ENCODE measurements at regions not wholly inside any gene's neighbourhood (a gene's known extent, or its start where the extent isn't known, plus 50 kb on each side); places are given as distances from the start of the nearest gene placed in this dataset.

DNA sequence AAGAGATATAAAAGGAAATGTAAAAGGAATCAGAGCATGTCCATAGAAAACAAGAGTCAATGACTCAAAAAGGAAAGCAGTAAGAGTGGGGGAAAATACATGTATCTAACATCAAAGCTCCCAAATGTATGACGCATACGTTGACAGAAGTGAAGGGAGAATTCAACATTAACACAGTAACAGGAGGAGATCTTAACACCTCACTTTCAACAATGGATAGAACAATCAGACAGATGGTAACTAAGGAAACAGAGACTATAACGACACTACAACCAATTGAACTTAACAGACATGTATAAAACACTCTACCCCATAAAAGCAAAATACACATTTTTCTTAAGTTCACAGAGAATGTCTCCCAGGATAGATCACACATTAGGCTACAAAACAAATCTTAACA, 774.8 kb upstream of the ARGLU1 start:
- H3K9ac ChIP-seq (ENCODE audit: low read length): no peak overlapping the region
- no peaks in the 10 kb centered on the region for H3K27me3 ChIP-seq (ENCODE audit: low read length)
- no peak for TF ChIP-seq EZH2phosphoT487 (conservative IDR thresholded peaks at IDR 0.05; ENCODE audit: low read length)
- TF ChIP-seq CTCF (IDR thresholded peaks at IDR 0.05; ENCODE audit: insufficient read depth, low read length, poor library complexity, severe bottlenecking): no peak
- no peak overlapping the region for H3K27ac ChIP-seq (ENCODE audit: low read depth, low read length)
- no peak overlapping the region for H3K4me3 ChIP-seq (ENCODE audit: insufficient read depth, low read length, poor library complexity, severe bottlenecking)
- no peaks in the 10 kb centered on the region for H3K9me2 ChIP-seq (replicated peaks; ENCODE audit: insufficient read depth, low read length)
- no peak overlapping the region for H2AFZ ChIP-seq (ENCODE audit: low read depth, low read length, severe bottlenecking)
- no peaks in the 10 kb centered on the region for H3K9me3 ChIP-seq (ENCODE audit: insufficient read depth, low read length)
- H3K36me3 ChIP-seq (ENCODE audit: low read length): no peaks in the 10 kb centered on the region
- no peaks in the 10 kb centered on the region for H3K79me2 ChIP-seq (ENCODE audit: insufficient read depth, low read length)
- H3K4me2 ChIP-seq (ENCODE audit: low read depth, low read length, poor library complexity, severe bottlenecking): no peak overlapping the region
- H4K20me1 ChIP-seq (ENCODE audit: low read depth, low read length): no peaks in the 10 kb centered on the region
- no peaks in the 10 kb centered on the region for H3F3A ChIP-seq (ENCODE audit: insufficient read depth)

- H3K27me3 ChIP-seq (ENCODE audit: low read length): no peaks in the 10 kb centered on the region
- TF ChIP-seq EZH2phosphoT487 (conservative IDR thresholded peaks at IDR 0.05; ENCODE audit: low read length) (no peak), CTCF (IDR thresholded peaks at IDR 0.05; ENCODE audit: insufficient read depth, low read length, poor library complexity, severe bottlenecking) (no peak)
- no peak overlapping the region for H3K9ac ChIP-seq (ENCODE audit: low read length)
- H3K79me2 ChIP-seq (ENCODE audit: insufficient read depth, low read length): no peaks in the 10 kb centered on the region
- no peak overlapping the region for H3K4me3 ChIP-seq (ENCODE audit: insufficient read depth, low read length, poor library complexity, severe bottlenecking)
- no peaks in the 10 kb centered on the region for H3K36me3 ChIP-seq (ENCODE audit: low read length)
- H4K20me1 ChIP-seq (ENCODE audit: low read depth, low read length): no peaks in the 10 kb centered on the region
- no peaks in the 10 kb centered on the region for H3F3A ChIP-seq (ENCODE audit: insufficient read depth)
- no peak overlapping the region for H3K4me2 ChIP-seq (ENCODE audit: low read depth, low read length, poor library complexity, severe bottlenecking)
- no peak overlapping the region for H2AFZ ChIP-seq (ENCODE audit: low read depth, low read length, severe bottlenecking)
- H3K27ac ChIP-seq (ENCODE audit: low read depth, low read length): no peak overlapping the region
- H3K9me3 ChIP-seq (ENCODE audit: insufficient read depth, low read length): no peaks in the 10 kb centered on the region
- no peaks in the 10 kb centered on the region for H3K9me2 ChIP-seq (replicated peaks; ENCODE audit: insufficient read depth, low read length)
Measured at GRCh38 chr13:107339209-107339608, 771.3 kb upstream of the ARGLU1 start.

DNA sequence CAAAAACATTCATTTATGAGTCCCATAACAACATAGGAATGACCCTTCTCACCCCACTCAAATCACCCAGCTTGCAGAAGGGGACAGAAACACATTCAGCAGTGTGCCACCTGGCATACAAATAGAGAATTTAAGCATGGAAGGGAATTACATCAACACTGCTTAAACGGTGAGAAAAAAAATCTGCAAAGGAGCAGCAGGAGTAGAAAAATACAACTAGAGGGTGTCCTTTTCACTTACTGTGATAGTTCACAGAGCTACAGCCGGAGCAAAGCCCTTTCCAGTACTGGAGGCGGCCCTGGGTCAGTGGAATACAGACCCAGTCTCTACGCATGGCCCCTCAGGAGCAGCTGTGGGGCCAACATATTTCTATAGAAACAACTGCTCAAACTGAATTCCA, 764.3 kb upstream of the ARGLU1 start:
- Histone ChIP-seq H4K20me1 (ENCODE audit: low read depth, low read length) (no peaks in the 10 kb centered on the region), H3K4me2 (ENCODE audit: low read depth, low read length, poor library complexity, severe bottlenecking) (no peak overlapping the region)
- TF ChIP-seq EZH2phosphoT487 (conservative IDR thresholded peaks at IDR 0.05; ENCODE audit: low read length) (no peak), CTCF (IDR thresholded peaks at IDR 0.05; ENCODE audit: insufficient read depth, low read length, poor library complexity, severe bottlenecking) (no peak)

GRCh38 chr13:107331359-107331758, 763.4 kb upstream of the ARGLU1 start:
- TF ChIP-seq EZH2phosphoT487 (conservative IDR thresholded peaks at IDR 0.05; ENCODE audit: low read length): no peak
- TF ChIP-seq CTCF (IDR thresholded peaks at IDR 0.05; ENCODE audit: insufficient read depth, low read length, poor library complexity, severe bottlenecking): no peak
- no peak overlapping the region for H3K9ac ChIP-seq (ENCODE audit: low read length)
- H3K4me3 ChIP-seq (ENCODE audit: insufficient read depth, low read length, poor library complexity, severe bottlenecking): no peak overlapping the region
- no peaks in the 10 kb centered on the region for H3K9me2 ChIP-seq (replicated peaks; ENCODE audit: insufficient read depth, low read length)
- H3K27me3 ChIP-seq (ENCODE audit: low read length): no peaks in the 10 kb centered on the region
- H3K36me3 ChIP-seq (ENCODE audit: low read length): no peaks in the 10 kb centered on the region
- no peaks in the 10 kb centered on the region for H3F3A ChIP-seq (ENCODE audit: insufficient read depth)
- H4K20me1 ChIP-seq (ENCODE audit: low read depth, low read length): no peaks in the 10 kb centered on the region
- H3K4me2 ChIP-seq (ENCODE audit: low read depth, low read length, poor library complexity, severe bottlenecking): no peak overlapping the region
- H3K79me2 ChIP-seq (ENCODE audit: insufficient read depth, low read length): no peaks in the 10 kb centered on the region
- H2AFZ ChIP-seq (ENCODE audit: low read depth, low read length, severe bottlenecking): no peak overlapping the region
- H3K27ac ChIP-seq (ENCODE audit: low read depth, low read length): no peak overlapping the region
- H3K9me3 ChIP-seq (ENCODE audit: insufficient read depth, low read length): no peaks in the 10 kb centered on the region

More for the DNA sequence above, 764.3 kb upstream of the ARGLU1 start:
- Histone ChIP-seq H3K36me3 (ENCODE audit: low read length) (no peaks in the 10 kb centered on the region), H3K9me2 (replicated peaks; ENCODE audit: insufficient read depth, low read length) (no peaks in the 10 kb centered on the region), H3K4me3 (ENCODE audit: insufficient read depth, low read length, poor library complexity, severe bottlenecking) (no peak overlapping the region), H3F3A (ENCODE audit: insufficient read depth) (no peaks in the 10 kb centered on the region), H3K9me3 (ENCODE audit: insufficient read depth, low read length) (no peaks in the 10 kb centered on the region), H3K27ac (ENCODE audit: low read depth, low read length) (no peak overlapping the region), H2AFZ (ENCODE audit: low read depth, low read length, severe bottlenecking) (no peak overlapping the region), H3K9ac (ENCODE audit: low read length) (no peak overlapping the region), H3K79me2 (ENCODE audit: insufficient read depth, low read length) (no peaks in the 10 kb centered on the region), H3K27me3 (ENCODE audit: low read length) (no peaks in the 10 kb centered on the region)

Measured in SU-DHL-6 (cell line).